Neuron (in vitro differentiated cells): ENCODE measurements at regions not wholly inside any gene's neighbourhood (a gene's known extent, or its start where the extent isn't known, plus 50 kb on each side); places are given as distances from the start of the nearest gene placed in this dataset.
"Not testable (repeated sequence)": the region's sequence is repeated elsewhere in the genome, so short reads cannot be mapped to it uniquely, and the experiment has no call there.

ENCODE experiments used
- H2AFZ ChIP-seq: one replicate; pipeline ENCODE4 v1.6.1; 2013; ENCODE audit warnings: low read depth, mild to moderate bottlenecking, inconsistent platforms, low read length, moderate library complexity
- H3K27me3 ChIP-seq: one replicate; pipeline ENCODE4 v1.6.1; 2013; ENCODE audit warnings: low read length; ENCODE audit not compliant: insufficient read depth
- H3K36me3 ChIP-seq: one replicate; pipeline ENCODE4 v1.6.1; 2013; ENCODE audit warnings: low read length; ENCODE audit not compliant: insufficient read depth
- H3K4me1 ChIP-seq: one replicate; pipeline ENCODE4 v1.6.1; 2013; ENCODE audit warnings: low read length; ENCODE audit not compliant: insufficient read depth
- H3K4me3 ChIP-seq: 2 replicates; pipeline ENCODE4 v1.5.1; 2013; ENCODE audit warnings: mild to moderate bottlenecking, low read length, moderate library complexity
- H3K9me3 ChIP-seq: one replicate; pipeline ENCODE4 v1.6.1; 2013; ENCODE audit warnings: low read length

DNA sequence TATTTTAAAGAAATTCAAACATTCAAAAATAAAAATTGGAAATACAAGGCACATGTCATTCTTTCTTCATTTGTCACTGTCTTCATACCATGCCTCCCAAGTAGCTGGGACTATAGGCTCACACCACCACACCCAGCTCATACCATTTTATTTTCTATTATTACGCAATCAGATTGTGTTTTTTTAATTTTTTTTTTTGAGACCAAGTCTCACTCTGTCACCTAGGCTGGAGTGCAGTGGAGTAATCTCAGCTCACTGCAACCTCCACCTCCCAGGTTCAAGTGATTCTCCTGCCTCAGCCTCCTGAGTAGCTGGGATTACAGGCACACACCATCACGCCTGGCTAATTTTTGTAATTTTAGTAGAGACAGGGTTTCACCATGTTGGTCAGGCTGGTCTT is 526.1 kb downstream of the DTWD2 start:
- H3K27me3 ChIP-seq, H3K4me3 ChIP-seq, H3K4me1 ChIP-seq, H3K9me3 ChIP-seq, H3K36me3 ChIP-seq, H2AFZ ChIP-seq: not testable (repeated sequence)

DNA sequence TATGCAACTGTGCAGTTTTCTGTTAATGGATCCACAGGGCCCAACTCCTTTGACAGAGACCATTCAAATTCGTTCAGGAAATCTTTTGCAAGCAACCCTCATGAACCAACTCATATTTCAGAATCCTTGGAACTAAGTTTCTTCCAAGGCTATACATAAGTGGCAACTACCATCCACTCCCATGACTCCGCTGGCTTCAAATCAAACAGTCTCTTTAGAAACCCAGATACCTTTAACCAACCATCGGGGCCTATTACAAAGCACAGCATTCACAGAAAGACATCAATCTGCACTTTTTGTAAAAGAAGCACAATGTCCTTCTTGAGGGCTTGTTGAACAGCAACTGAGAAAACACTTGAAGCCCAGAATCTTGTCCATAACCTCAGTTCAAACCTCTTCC is 526.9 kb downstream of the DTWD2 start:
- Histone ChIP-seq H2AFZ (peak overlapping the region; percentile 83), H3K36me3 (no peaks in the 10 kb centered on the region)

DNA sequence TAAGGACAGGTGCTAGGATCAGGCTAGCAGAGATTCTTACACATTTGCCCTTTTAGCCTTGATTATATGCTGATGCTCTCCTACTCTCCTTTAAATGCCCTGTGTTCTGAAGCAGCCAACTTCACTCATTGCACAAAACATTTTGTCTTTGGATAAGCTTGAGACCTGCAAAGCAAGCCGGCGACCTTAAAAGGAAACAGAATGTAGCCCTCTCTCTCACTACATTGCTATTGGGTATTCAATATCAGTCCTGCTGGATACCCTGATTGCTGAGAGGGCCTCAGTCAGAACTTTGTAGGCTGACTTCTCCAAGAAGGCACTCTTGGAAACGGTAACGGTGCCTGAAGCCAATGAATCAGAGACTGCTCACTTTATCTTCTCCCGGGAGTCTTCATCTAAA is 528.9 kb downstream of the DTWD2 start:
- H3K27me3 ChIP-seq, result no peaks in the 10 kb centered on the region
- no peaks in the 10 kb centered on the region for H3K9me3 ChIP-seq
- no peak overlapping the region for H2AFZ ChIP-seq
- H3K4me3 ChIP-seq, result no peak overlapping the region
- H3K4me1 ChIP-seq, result peaks cover 10% of the 10 kb centered on the region
- H3K36me3 ChIP-seq, result no peaks in the 10 kb centered on the region

More for the DNA sequence above, 526.9 kb downstream of the DTWD2 start:
- H3K4me1 ChIP-seq, result peaks cover 10% of the 10 kb centered on the region
- H3K4me3 ChIP-seq, result no peak overlapping the region
- H3K9me3 ChIP-seq, result no peaks in the 10 kb centered on the region
- no peaks in the 10 kb centered on the region for H3K27me3 ChIP-seq

DNA sequence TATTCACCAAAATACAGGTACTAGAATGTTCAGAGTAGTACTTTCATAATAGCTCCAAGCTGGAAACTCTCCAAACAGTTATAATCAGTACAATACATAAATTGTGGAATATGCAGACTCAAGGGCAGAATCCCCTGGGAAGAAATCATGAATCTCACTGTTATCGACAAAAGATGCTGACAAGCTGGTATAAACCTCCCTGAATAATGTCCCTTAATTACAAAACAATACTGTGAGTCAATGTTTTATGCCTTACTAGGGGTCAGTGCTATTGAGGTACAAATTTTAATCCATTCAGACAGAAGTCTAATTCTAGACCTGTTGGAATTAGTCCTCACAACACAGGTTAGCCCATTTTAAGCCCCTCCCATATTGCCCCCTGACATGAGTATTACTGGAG is 532.3 kb downstream of the DTWD2 start:
- no peak overlapping the region for H2AFZ ChIP-seq
- H3K4me1 ChIP-seq, result peaks cover 7% of the 10 kb centered on the region
- no peak overlapping the region for H3K4me3 ChIP-seq
- H3K36me3 ChIP-seq, result no peaks in the 10 kb centered on the region
- H3K27me3 ChIP-seq, result no peaks in the 10 kb centered on the region
- H3K9me3 ChIP-seq, result no peaks in the 10 kb centered on the region

DNA sequence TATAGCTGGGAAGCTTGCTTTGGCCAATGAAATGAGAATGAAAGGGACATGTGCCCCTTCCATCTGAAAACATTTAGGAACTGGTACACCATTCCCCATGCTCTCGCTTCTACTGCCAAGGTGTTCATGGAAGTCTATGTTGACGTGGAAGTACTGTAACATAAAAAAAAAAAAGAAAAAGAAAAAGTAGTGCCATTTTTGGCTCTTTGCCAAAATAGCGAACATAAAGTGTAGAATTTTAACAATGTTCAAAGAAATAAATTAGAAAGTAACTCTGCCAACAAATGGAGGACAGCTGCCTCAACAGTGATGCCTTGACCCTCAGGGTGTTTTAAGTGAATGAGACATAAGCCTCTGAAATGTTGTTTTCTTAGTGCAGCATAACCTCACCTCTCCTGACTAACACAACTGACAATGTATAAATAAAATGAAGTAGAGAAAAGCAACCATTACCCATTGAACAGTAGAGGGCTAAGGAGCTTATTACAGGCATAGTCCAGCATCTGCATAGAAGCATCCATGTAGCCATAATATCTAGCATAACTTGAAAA is 536.6 kb downstream of the DTWD2 start:
- H2AFZ ChIP-seq, result no peak overlapping the region
- peaks cover 15% of the 10 kb centered on the region for H3K4me1 ChIP-seq
- no peak overlapping the region for H3K4me3 ChIP-seq
- H3K27me3 ChIP-seq, result no peaks in the 10 kb centered on the region
- H3K36me3 ChIP-seq, result no peaks in the 10 kb centered on the region
- H3K9me3 ChIP-seq, result no peaks in the 10 kb centered on the region

DNA sequence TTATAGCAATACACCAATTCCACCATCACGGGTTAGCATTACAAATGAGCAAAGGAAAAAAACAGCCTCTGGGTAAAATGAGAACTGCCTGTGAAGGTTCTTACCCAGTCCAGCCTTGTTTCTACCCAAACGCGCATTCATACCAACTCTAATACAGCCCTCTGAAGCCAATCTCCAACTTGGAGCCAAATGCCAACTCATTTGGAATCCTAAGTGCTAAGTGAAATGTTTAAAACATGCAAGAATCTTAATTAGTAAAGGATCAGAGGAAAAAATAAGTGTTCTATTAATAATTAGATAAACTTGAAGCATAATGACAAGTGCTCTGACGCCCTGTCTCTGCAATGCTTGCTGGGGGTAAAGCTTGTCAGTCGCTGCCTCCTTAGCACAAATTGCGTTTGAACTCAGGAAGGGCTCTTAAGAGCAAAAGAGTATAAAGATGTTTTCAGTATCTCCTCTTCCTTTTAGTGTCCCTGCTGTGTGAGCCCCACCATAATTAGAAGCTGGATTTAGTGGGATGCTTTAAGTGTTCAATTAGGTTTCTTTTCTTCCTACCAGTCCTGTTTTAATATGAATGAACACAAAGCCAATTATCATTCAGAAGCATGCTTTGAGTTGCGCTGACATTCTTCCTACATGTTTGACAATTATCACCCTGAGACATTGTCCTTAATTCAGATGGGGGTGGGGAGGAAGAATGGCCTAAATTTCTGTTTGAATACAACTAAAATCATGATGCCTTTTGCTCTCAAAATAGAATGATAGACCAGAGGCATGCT is 537.6 kb downstream of the DTWD2 start:
- Histone ChIP-seq H2AFZ (no peak overlapping the region), H3K36me3 (no peaks in the 10 kb centered on the region), H3K4me1 (peaks cover 15% of the 10 kb centered on the region), H3K4me3 (no peak overlapping the region), H3K9me3 (no peaks in the 10 kb centered on the region), H3K27me3 (no peaks in the 10 kb centered on the region)

DNA sequence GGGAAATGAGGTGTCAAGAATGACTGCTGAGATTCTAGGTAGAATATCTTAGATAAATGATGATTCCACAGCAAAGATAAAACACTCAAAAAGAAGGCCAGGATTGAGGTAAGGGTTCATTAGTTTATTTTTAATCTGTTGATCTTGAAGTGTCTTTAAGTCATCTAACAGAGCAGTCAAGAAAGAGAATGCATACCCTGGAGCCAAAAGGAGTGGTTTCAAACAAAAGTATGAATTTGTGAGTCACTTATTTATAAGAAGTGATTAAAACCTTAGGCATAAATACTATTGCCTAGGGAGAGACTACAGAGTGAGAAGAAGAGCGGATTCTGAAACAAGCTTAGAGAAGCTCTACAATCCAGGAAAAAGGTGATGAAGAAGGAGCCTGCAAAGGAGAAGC is 541.0 kb downstream of the DTWD2 start:
- no peaks in the 10 kb centered on the region for H3K36me3 ChIP-seq
- no peaks in the 10 kb centered on the region for H3K9me3 ChIP-seq
- no peak overlapping the region for H3K4me3 ChIP-seq
- no peaks in the 10 kb centered on the region for H3K27me3 ChIP-seq
- H2AFZ ChIP-seq, result no peak overlapping the region
- peaks cover 20% of the 10 kb centered on the region for H3K4me1 ChIP-seq

DNA sequence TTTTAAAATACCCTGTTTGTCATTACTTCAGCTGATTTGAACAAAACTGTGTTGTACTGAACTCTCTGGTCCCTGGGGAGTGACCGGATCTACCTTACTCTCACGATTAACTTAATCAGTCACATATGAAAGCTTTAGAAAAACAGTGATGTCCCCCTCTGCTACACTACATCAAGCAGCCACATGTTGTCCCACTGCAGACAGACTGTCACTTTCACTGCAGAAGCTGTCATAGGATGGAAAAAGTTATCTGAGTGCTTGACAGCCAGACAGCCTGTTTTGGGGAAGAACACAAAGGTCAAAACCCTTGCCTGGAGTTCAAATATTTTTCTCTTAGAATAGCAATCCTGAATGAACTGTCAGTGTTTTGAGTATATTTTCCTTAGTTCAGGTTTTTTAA is 546.4 kb downstream of the DTWD2 start:
- Histone ChIP-seq H3K4me3 (no peak overlapping the region), H3K4me1 (peaks cover 19% of the 10 kb centered on the region), H3K36me3 (no peaks in the 10 kb centered on the region), H3K27me3 (no peaks in the 10 kb centered on the region), H3K9me3 (no peaks in the 10 kb centered on the region), H2AFZ (no peak overlapping the region)

DNA sequence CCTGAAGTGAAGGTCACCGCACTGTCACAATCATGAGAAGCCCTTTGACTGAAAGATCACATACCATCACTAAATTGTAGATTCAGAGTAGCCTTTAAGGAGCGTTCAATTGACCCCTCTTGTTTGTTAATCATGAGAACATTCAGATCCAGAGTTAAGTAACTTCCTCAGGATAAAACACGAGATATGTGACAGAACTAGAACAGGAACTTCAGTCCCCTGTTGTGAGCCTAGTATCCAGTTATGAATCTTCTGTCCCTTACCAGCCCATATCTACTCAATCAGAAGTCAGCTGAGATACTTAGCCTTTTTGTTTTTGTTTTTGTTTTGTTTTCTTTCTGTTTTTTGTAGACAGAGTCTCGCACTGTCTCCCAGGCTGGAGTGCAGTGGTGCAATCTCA is 547.3 kb downstream of the DTWD2 start:
- Histone ChIP-seq H3K4me3 (no peak overlapping the region), H3K27me3 (no peaks in the 10 kb centered on the region), H3K36me3 (no peaks in the 10 kb centered on the region), H3K9me3 (no peaks in the 10 kb centered on the region), H3K4me1 (peaks cover 19% of the 10 kb centered on the region), H2AFZ (no peak overlapping the region)

DNA sequence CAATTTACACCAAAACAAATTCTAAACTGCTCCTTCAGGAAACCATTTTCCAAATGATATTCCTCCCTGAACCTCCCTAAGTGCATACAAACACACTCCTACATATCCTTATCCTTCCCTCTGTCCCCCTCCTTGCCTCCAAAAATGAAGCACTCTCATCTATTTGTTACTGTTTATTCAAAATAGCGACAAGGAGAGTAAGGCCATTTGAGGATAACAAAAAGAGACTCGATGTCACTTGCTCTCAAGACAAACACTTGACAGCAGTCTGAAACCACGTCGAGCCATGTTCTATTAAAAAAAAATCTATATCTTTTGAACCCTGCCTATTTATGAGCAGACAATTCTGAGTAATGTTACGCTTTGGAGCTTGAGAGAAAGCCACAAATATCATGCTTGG is 547.9 kb downstream of the DTWD2 start:
- no peaks in the 10 kb centered on the region for H3K27me3 ChIP-seq

DNA sequence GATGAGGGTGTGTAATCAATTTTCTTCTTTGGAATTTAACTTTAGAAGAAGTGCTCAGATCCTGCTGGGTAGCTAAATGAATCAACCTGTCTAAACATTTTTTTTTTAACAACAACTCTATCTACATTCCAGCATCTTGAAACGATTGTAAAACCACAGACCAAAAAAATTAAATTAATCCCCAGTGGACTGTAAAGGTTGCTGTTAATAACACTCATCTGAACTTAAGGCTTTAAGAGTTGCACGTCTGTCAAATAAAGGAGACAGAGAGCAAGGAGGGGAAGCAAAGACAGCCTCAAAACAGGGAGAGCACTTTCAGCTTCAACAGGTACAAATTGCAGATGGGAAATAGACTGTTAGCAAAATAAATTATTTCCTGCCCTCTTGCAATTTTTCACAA is 548.5 kb downstream of the DTWD2 start:
- no peaks in the 10 kb centered on the region for H3K27me3 ChIP-seq
- peaks cover 19% of the 10 kb centered on the region for H3K4me1 ChIP-seq
- H2AFZ ChIP-seq, result no peak overlapping the region
- no peaks in the 10 kb centered on the region for H3K36me3 ChIP-seq
- no peaks in the 10 kb centered on the region for H3K9me3 ChIP-seq
- H3K4me3 ChIP-seq, result no peak overlapping the region

More for the DNA sequence above, 547.9 kb downstream of the DTWD2 start:
- Histone ChIP-seq H3K9me3 (no peaks in the 10 kb centered on the region), H3K36me3 (no peaks in the 10 kb centered on the region), H3K4me1 (peaks cover 19% of the 10 kb centered on the region), H3K4me3 (no peak overlapping the region), H2AFZ (no peak overlapping the region)

DNA sequence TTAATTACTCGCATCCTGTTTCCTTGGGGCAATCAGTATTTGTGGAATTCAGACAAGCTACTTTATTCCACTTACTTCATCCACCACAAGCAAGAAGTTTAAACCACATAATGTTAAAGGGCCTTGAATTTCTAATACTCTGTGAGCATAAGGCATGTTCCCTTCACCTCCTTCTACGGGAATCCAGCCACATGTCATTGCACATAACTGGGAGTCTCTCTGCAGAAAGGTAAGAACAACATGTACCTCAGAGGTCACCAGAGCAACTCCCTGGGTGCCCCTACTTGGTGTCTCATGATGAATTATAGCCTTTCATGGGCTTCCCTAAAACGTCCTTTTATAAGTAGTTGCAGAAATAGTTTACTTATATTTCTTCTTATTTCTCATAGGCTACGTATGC is 553.2 kb downstream of the DTWD2 start:
- Histone ChIP-seq H2AFZ (no peak overlapping the region), H3K36me3 (no peaks in the 10 kb centered on the region), H3K27me3 (no peaks in the 10 kb centered on the region), H3K4me1 (peaks cover 3% of the 10 kb centered on the region), H3K9me3 (no peaks in the 10 kb centered on the region), H3K4me3 (no peak overlapping the region)

DNA sequence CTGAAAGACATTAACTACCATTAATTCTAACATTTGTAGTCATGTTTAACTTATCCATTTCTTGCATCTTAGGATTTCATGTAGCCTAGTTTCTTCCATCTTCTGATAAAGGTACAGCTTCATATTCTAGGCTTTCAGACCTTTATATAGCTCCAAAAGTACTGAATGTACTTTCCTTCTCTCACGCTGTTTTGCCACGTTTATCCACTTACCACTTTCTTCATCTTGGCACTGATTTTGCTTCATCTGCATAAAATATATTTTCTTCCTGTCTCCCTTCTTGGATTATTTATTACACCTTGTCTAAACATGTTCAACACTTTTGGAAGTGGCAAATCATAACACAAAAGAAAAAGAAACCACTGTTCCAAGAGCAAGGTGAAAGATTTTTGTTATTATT is 553.8 kb downstream of the DTWD2 start:
- no peak overlapping the region for H2AFZ ChIP-seq
- no peaks in the 10 kb centered on the region for H3K36me3 ChIP-seq
- H3K4me3 ChIP-seq, result no peak overlapping the region
- H3K9me3 ChIP-seq, result no peaks in the 10 kb centered on the region
- no peaks in the 10 kb centered on the region for H3K4me1 ChIP-seq
- no peaks in the 10 kb centered on the region for H3K27me3 ChIP-seq

DNA sequence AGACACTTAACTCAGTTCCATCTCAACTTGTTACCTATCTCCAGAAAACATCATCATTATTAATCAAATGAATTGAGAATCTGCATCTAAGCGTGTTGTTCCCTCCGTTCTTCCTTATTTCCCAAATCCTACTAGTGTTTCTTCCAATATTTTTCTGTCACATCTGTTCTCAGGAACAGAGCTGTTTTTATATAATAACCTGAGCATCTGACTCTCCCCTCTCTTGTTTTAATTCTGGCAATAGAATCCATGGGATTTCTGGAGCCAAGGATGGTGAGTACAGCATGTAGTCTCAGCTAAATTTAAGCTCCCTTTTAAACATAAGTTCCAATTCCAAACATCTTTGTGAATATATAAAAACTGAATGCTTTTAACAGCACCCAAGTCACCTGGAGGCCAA is 558.3 kb downstream of the DTWD2 start:
- Histone ChIP-seq H3K27me3 (no peaks in the 10 kb centered on the region), H3K4me3 (no peak overlapping the region), H3K36me3 (no peaks in the 10 kb centered on the region), H2AFZ (no peak overlapping the region), H3K4me1 (peaks cover 3% of the 10 kb centered on the region), H3K9me3 (no peaks in the 10 kb centered on the region)
